Raji (cell line): ENCODE measurements at regions not wholly inside any gene's neighbourhood (a gene's known extent, or its start where the extent isn't known, plus 50 kb on each side); places are given as distances from the start of the nearest gene placed in this dataset.

ENCODE experiments used
- POLR2A ChIP-seq: IDR thresholded peaks from 2 replicates; pipeline ENCODE4 v1.6.1; 2011; ENCODE audit warnings: low read depth, low read length, control low read depth; ENCODE audit not compliant: insufficient read depth

DNA sequence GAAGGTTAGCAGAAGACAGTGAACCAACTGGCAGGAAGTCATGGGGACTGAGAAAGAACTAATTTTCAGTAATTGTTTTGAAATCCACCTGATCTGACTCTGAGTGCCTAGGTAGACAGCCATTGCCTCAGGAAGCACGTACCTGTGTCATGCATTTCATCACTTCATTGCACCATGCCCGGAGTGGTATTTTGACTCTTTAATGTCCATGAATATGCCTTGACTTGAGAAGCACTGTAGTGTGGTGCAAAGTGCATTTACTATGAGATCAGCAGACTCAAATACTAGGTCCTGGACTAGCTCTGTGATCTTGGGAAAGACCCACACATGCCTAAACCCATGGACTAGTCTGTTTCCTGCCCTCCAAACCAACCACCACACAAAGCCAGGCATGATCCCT lies 370.9 kb upstream of the MARCKS start:
- no peak for TF ChIP-seq POLR2A

DNA sequence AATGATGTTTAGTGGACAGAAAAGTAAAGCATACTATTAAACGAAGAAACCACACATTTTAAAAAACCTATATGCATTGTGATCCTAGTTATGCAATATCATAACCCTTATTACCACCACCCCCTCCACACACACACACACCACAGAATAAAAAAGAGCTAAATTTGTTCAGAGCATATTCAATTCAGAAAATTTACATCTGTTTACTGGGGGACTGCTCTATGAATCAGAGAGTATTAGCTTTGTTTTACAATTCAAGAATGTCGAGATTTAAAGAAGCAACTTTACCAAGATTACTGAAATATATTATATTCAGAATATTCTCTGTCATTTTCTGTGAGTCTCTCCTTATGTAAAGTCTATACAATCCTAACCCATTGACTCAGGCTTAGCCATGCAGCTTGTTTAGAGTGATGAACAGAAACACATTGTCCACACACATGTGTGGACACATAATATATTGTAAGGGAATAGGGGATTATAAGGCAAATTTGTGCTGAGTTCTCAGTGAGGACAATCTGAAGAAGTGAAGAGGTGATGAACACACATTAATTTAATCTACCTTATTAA lies 369.6 kb upstream of the MARCKS start:
- no peak for TF ChIP-seq POLR2A

DNA sequence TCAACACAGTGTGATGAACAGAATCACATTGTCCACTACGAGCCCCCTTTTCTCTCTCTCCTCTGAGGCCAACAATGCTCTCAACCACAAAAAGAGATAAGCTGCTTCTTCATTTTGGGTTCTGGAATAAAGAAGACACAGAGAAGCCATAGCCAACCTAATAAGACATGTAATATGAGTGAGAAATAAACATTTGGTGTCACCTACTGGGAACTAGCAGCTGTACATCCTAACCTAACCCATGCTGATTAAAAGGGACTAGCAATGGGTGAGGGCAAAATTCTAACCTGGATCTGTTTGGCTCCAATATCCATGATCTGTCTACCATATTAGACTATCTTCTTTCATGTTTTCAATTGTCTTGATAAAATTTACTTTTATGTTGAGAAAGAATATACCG lies 369.1 kb upstream of the MARCKS start:
- no peak for TF ChIP-seq POLR2A

DNA sequence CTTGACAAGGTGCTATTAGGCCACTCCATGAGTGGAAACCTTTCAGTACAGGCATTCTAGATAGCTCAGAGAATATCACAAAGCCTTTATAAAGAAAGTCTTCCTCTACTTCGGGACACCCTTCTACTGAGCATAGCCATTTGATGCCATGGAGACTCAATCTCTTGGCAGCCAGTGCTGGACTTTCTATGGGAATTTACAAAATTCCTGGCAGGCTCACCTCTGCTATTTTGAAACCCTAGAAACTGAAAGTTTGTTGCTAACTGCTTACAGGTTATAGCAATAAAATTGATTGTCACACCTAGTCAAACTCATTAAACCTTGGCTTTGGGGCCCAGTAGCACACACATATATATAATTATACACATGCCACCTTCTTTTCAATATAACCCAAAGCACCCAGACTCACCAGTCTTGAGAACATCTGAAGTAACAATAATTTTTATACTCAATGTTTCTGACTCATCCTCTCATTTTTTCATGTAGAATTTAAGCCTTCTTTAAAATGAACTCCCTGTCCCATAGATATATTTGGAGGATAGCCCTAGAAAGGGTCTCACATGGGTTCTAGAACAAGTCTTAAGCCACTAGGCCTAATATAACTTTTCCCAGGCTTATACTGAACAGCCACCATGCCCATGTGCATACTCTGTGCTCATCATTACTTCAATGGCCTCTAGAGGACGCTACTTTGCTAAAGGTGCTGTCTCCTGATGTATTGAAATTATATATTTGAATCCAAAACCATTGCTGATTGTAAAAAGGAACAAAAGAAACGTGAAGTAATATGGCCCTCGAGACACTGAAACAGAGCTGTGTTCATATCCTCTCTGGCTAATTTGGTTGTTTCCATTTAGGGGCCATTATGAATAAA lies 368.1 kb upstream of the MARCKS start:
- no peak for TF ChIP-seq POLR2A

GRCh38 chr6:113489952-113490746 lies 367.0 kb upstream of the MARCKS start:
- no peak for TF ChIP-seq POLR2A

- TF ChIP-seq POLR2A, result no peak
These were observed 365.8 kb upstream of the MARCKS start for GRCh38 chr6:113491376-113491775.

DNA sequence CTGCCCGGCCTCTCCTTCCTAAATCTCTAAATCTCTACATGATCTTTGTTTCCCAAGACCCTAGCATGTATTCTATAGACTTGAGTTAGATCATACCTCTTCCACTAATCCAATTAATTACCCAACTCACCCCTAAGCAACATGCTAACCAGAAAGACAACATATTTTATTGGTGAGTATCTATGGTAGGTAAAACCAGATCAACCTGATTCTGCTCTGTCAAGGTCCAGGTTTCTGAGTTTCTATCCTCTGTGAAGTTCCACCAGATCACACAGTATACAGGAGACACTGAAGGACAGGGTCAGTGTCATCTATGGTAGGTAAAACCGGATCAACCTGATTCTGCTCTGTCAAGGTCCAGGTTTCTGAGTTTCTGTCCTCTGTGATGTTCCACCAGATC lies 363.2 kb upstream of the MARCKS start:
- TF ChIP-seq POLR2A, result no peak

- no peak for TF ChIP-seq POLR2A
These were observed 361.6 kb upstream of the MARCKS start for GRCh38 chr6:113495521-113495920.

- no peak for TF ChIP-seq POLR2A
These were observed 361.0 kb upstream of the MARCKS start for GRCh38 chr6:113496166-113496565.

DNA sequence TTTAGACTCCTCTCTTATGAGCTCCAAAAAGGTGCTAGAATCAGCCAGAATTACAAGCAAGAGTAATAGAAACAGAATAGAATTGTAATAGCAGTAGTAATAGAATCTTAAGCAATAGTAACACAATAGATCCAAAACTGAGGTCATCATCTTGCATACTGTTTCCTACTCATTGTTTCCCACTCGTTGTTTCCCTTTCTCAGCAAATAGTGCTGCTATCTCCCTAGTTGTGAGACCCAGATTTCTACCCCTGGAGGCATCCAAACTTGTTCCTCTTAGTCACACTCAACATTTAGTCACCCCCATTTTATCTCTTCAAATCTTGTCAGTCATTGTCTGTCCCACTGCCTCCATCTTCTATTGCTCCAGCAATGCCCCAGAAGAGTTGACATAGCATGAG lies 356.9 kb upstream of the MARCKS start:
- no peak for TF ChIP-seq POLR2A

- no peak for TF ChIP-seq POLR2A
These were observed 352.0 kb upstream of the MARCKS start for GRCh38 chr6:113505084-113505699.

GRCh38 chr6:113508249-113508648 lies 348.9 kb upstream of the MARCKS start:
- TF ChIP-seq POLR2A, result no peak

- no peak for TF ChIP-seq POLR2A
These were observed 346.0 kb upstream of the MARCKS start for GRCh38 chr6:113511100-113511499.

- no peak for TF ChIP-seq POLR2A
These were observed 344.6 kb upstream of the MARCKS start for GRCh38 chr6:113512576-113512975.

DNA sequence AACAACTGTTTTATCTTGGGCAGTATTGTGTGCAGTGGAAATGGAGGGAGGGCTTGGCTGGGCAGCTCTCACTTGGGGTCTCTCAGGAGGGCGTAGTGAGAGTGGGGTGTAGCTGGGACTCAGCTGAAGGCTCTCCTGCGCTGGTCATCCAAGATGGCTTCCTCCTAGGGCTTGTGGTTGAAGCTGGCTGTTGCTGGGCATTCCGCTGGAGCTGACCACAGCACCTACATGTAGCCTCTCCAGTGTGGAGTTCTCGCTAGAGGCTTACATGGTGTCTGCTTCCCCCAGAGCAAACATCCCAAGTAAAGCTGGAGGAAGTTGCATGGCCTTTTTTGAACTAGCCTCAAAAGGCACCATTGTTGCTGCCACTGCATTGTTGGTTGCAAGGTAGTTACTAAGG lies 344.1 kb upstream of the MARCKS start:
- TF ChIP-seq POLR2A, result no peak
